SJCRH30 (cell line): ENCODE measurements at regions not wholly inside any gene's neighbourhood (a gene's known extent, or its start where the extent isn't known, plus 50 kb on each side); places are given as distances from the start of the nearest gene placed in this dataset.

Source experiments
- DNase-seq, 2 experiments: peaks; one replicate each; pipeline ENCODE4 v3.0.0-alpha.2; 2015 to 2020
- H3K27ac ChIP-seq: fragments of 250-450 bp; sonication (Bioruptor Pico); 2 replicates; pipeline ENCODE4 v1.5.1; 2020; ENCODE audit warnings: mild to moderate bottlenecking, moderate library complexity
- H3K27me3 ChIP-seq: fragments of 250-450 bp; sonication (Bioruptor Pico); 2 replicates; pipeline ENCODE4 v1.5.1; 2020; ENCODE audit warnings: mild to moderate bottlenecking, moderate library complexity
- H3K36me3 ChIP-seq: fragments of 250-450 bp; sonication (Bioruptor Pico); 2 replicates; pipeline ENCODE4 v1.5.1; 2020; ENCODE audit warnings: mild to moderate bottlenecking, moderate library complexity
- H3K4me1 ChIP-seq: fragments of 250-450 bp; sonication (Bioruptor Pico); 2 replicates; pipeline ENCODE4 v1.5.1; 2020; ENCODE audit warnings: mild to moderate bottlenecking, moderate library complexity
- H3K4me3 ChIP-seq: fragments of 250-450 bp; sonication (Bioruptor Pico); 2 replicates; pipeline ENCODE4 v1.5.1; 2020; ENCODE audit warnings: mild to moderate bottlenecking, moderate library complexity
- H3K9me3 ChIP-seq: fragments of 250-450 bp; sonication (Bioruptor Pico); replicated peaks from 2 replicates; pipeline ENCODE4 v1.5.1; 2020; ENCODE audit warnings: mild to moderate bottlenecking, moderate library complexity

DNA sequence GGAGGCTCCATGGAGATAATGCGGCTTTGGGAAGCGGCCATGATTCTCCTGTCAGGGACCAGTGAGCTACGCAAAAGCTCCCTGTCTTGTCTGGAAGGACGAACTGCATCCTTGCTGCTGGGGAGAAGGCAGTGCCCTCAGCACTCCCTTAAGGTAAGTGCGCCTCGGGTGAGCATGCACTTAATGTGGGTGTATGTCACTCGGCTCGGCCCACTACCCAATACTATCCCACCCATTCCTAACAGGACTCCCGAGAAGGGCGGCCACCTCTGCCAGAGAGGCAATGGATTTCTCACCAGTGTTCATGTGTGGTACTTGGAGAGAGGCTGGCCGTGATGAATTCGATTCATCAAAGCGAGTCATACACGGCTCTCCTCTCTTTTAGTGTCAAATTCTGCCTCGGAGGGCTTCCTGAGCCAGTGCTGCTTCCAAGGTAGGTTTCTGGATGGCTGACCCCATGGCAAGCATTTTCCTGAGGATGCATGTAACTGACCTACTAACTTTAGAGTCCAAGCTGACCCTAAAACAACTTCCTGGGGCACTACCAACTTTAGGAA lies 151.7 kb upstream of the RTL1 start:
- Histone ChIP-seq H3K4me1 (no peaks in the 10 kb centered on the region), H3K27me3 (no peaks in the 10 kb centered on the region), H3K4me3 (no peak overlapping the region), H3K27ac (no peak overlapping the region), H3K9me3 (no peaks in the 10 kb centered on the region), H3K36me3 (peaks cover 92% of the 10 kb centered on the region)
- no peak for DNase-seq

- H3K4me3 ChIP-seq: no peak overlapping the region
- no peaks in the 10 kb centered on the region for H3K27me3 ChIP-seq
- DNase-seq: no peak
- H3K36me3 ChIP-seq: peaks cover 92% of the 10 kb centered on the region
- no peak overlapping the region for H3K27ac ChIP-seq
- peaks cover 4% of the 10 kb centered on the region for H3K4me1 ChIP-seq
- no peaks in the 10 kb centered on the region for H3K9me3 ChIP-seq
These were observed 152.4 kb upstream of the RTL1 start for GRCh38 chr14:101055776-101056374.

GRCh38 chr14:101056446-101056845 lies 152.9 kb upstream of the RTL1 start:
- no peak overlapping the region for H3K27ac ChIP-seq
- no peak for DNase-seq
- no peaks in the 10 kb centered on the region for H3K9me3 ChIP-seq
- H3K4me1 ChIP-seq: peaks cover 9% of the 10 kb centered on the region
- peaks cover 92% of the 10 kb centered on the region for H3K36me3 ChIP-seq
- no peak overlapping the region for H3K4me3 ChIP-seq
- H3K27me3 ChIP-seq: no peaks in the 10 kb centered on the region

- H3K4me1 ChIP-seq: peaks cover 15% of the 10 kb centered on the region
- H3K9me3 ChIP-seq: no peaks in the 10 kb centered on the region
- peaks cover 84% of the 10 kb centered on the region for H3K36me3 ChIP-seq
- H3K4me3 ChIP-seq: no peak overlapping the region
- no peaks in the 10 kb centered on the region for H3K27me3 ChIP-seq
- no peak for DNase-seq
- H3K27ac ChIP-seq: no peak overlapping the region
These were observed 153.9 kb upstream of the RTL1 start for GRCh38 chr14:101057394-101057793.

DNA sequence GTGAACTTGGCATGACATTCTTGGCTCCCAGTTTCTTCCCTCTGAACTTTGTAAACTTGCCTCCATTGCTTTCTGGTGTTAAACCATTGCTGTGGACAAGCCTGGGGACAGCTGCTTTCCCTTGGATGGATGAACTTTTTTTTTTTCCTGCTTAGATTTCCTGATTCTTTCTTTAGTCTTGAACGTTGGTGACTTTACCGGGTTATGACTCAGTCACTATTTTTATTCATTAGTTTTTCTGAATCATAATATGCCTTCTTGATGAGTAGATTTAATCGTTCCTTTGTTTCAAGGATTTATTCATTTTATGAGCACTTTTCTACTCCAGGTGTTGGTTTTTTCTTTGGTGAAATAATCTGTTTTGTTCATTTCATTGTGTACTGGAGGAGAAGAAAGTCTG lies 155.0 kb upstream of the RTL1 start:
- DNase-seq: no peak
- Histone ChIP-seq H3K4me3 (no peak overlapping the region), H3K9me3 (no peaks in the 10 kb centered on the region), H3K27ac (no peak overlapping the region), H3K36me3 (peaks cover 84% of the 10 kb centered on the region), H3K4me1 (peaks cover 26% of the 10 kb centered on the region), H3K27me3 (no peaks in the 10 kb centered on the region)

DNA sequence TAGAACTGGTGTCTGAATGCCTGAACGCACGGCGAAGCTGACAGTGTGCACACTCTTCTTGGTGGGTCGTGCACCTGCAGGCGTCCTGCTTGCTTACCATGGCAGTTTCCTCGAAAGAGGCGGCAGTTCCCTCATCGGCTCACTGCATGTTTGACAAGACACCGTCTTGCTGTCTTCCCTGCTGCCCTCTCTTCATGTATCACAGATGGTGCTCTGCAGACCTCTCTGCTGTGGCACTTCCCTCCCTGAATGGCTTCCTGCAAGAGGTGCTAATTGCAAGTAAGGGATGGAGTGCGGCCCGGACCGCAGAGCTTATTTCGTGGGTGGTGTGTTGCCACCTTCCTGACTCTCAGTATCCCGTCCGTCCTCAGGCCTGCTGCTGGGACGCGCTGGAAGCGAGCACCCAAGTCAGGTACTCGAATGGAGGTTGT lies 156.7 kb upstream of the RTL1 start:
- DNase-seq: no peak
- no peak overlapping the region for H3K27ac ChIP-seq
- H3K4me1 ChIP-seq: peaks cover 29% of the 10 kb centered on the region
- no peaks in the 10 kb centered on the region for H3K9me3 ChIP-seq
- H3K27me3 ChIP-seq: no peaks in the 10 kb centered on the region
- H3K36me3 ChIP-seq: peaks cover 84% of the 10 kb centered on the region
- no peak overlapping the region for H3K4me3 ChIP-seq

DNA sequence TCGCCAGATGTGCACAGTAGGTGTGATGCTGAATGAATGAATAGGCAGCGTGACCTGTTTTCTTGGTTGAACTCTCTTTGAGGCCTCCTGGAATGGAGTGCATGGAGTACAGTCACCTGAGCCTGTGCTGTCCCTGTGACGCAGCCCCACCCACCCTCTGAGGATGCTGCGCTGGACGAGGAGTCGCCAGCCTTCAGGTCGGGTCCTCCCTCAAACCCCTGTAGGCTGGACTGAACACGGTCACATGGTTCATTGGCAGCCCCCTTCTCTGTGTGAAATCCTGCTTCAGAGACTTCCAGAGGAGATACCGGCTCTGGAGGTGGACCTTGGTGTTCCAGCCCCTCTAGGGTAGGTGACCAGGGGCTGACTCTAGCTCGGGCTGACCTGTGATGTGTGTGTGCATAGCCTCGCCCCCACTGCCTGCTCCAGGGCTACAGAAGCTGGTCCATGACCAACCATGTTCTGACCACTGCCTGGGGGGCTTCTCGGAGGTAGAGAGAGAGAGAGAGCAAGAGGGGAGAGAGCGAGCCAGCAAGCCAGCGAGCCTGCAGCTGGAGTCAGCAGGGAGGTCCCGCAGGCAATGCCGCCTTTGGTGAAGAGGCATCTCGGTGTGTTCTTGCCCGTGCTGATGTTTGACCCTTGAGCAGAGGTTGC lies 158.0 kb upstream of the RTL1 start:
- H3K4me3 ChIP-seq: no peak overlapping the region
- no peaks in the 10 kb centered on the region for H3K9me3 ChIP-seq
- H3K27ac ChIP-seq: peak overlapping the region; percentile 85
- peaks cover 85% of the 10 kb centered on the region for H3K36me3 ChIP-seq
- H3K4me1 ChIP-seq: peaks cover 29% of the 10 kb centered on the region
- no peak for DNase-seq
- H3K27me3 ChIP-seq: no peaks in the 10 kb centered on the region

- Histone ChIP-seq H3K27me3 (no peaks in the 10 kb centered on the region), H3K27ac (peak overlapping the region; percentile 85), H3K4me1 (peaks cover 29% of the 10 kb centered on the region), H3K4me3 (peak overlapping the region; percentile 14; the same call in 1 of the 2 replicates), H3K36me3 (peaks cover 85% of the 10 kb centered on the region), H3K9me3 (no peaks in the 10 kb centered on the region)
- DNase-seq: peak; percentile 99
These were observed 158.5 kb upstream of the RTL1 start for GRCh38 chr14:101062065-101062450.

DNA sequence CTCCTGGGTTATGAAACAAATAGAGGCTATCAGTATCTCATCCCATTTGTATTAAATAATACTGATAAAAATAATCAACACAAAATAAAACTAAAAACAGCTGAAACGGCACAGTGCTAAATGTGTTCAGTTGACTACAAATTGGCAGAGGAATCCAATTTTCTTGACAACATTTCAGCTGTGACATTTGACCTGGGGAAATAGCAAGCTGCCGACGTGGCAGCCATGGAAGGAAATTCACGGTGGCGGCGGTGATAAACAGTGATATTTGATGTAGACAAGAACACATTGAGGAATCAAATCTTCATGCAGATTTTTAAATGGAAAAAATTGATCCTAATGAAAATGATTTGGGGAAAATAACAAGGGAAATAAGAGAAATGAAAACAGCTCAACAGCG lies 159.1 kb upstream of the RTL1 start:
- peaks cover 84% of the 10 kb centered on the region for H3K36me3 ChIP-seq
- H3K27me3 ChIP-seq: no peaks in the 10 kb centered on the region
- no peak for DNase-seq

DNA sequence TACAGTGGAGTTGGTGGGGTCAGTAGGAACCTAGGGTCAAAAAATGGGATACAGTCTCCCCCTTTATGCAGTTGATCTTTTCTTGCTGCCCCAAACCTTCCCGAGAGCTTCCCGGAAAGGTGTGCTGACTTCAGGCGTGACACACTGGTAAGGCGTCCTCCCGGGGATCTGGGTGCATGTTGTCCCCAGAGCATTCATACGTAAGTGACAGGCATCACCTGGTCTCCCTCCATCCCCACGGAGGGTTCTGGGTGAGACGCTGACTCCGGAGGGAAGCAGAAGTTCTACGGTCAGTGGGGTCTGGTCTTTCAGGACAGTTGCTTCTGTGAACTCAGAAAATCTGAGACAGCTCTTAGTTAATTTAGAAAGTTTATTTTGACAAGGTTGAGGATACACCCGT lies 159.6 kb upstream of the RTL1 start:
- Histone ChIP-seq H3K9me3 (no peaks in the 10 kb centered on the region), H3K27me3 (no peaks in the 10 kb centered on the region), H3K27ac (peak overlapping the region; percentile 85), H3K36me3 (peaks cover 81% of the 10 kb centered on the region), H3K4me1 (peaks cover 29% of the 10 kb centered on the region), H3K4me3 (no peak overlapping the region)
- no peak for DNase-seq

More for the DNA sequence above, 159.1 kb upstream of the RTL1 start:
- Histone ChIP-seq H3K4me1 (peaks cover 29% of the 10 kb centered on the region), H3K4me3 (peak overlapping the region; percentile 14; the same call in 1 of the 2 replicates), H3K27ac (peak overlapping the region; percentile 85), H3K9me3 (no peaks in the 10 kb centered on the region)

- Histone ChIP-seq H3K27ac (no peak overlapping the region; the same call in 1 of the 2 replicates), H3K9me3 (no peaks in the 10 kb centered on the region), H3K4me3 (no peak overlapping the region), H3K27me3 (no peaks in the 10 kb centered on the region), H3K4me1 (peaks cover 29% of the 10 kb centered on the region), H3K36me3 (peaks cover 80% of the 10 kb centered on the region)
- no peak for DNase-seq
These were observed 160.7 kb upstream of the RTL1 start for GRCh38 chr14:101064121-101064661.

DNA sequence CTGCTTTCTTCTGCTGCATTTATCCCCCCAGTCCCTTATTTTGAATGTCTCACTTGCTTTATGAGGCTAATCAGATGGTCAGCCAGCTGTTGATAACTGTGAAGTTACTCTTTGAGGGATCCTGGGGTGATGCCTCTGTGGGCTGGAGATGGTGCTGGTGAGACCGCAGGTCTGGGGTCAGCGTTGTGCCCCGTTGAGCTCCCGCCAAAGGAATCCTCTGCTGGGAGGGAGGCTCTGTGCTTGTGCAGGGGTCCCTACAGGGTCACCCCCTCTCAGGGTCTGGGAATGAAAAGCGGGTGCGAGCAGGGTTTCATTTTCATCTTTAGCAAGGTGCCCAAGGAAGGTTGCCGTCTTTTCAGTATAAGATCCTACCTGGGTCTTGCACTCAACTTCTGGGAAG lies 161.2 kb upstream of the RTL1 start:
- Histone ChIP-seq H3K36me3 (peaks cover 79% of the 10 kb centered on the region), H3K9me3 (no peaks in the 10 kb centered on the region), H3K4me3 (no peak overlapping the region), H3K27ac (no peak overlapping the region), H3K4me1 (peaks cover 29% of the 10 kb centered on the region), H3K27me3 (no peaks in the 10 kb centered on the region)
- DNase-seq: no peak

DNA sequence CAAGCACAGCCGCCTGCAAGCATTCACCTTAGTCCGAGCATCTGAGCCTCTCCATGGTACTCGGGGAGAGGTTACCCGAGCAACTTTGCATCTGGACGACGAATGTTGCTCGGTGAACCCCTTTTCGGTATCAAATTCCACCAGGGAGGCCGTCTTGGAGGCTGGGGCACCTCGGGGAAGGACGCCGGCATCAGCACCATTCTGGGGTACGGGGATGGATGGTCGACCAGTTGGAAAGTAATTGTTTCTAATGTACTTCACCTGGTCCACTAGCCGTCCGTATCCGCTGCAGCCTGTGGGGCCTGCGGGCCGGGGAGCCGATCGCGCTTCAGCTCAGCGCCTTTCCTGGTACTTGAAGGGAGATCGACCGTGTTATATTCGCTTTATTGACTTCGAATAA lies 161.7 kb upstream of the RTL1 start:
- Histone ChIP-seq H3K9me3 (no peaks in the 10 kb centered on the region), H3K36me3 (peaks cover 79% of the 10 kb centered on the region), H3K27me3 (no peaks in the 10 kb centered on the region), H3K27ac (no peak overlapping the region), H3K4me1 (peaks cover 29% of the 10 kb centered on the region), H3K4me3 (no peak overlapping the region)
- DNase-seq: no peak

- Histone ChIP-seq H3K9me3 (no peaks in the 10 kb centered on the region), H3K36me3 (peaks cover 79% of the 10 kb centered on the region), H3K4me3 (no peak overlapping the region), H3K4me1 (peaks cover 24% of the 10 kb centered on the region), H3K27ac (no peak overlapping the region), H3K27me3 (no peaks in the 10 kb centered on the region)
- DNase-seq: no peak
These were observed 162.5 kb upstream of the RTL1 start for GRCh38 chr14:101065696-101066694.
